Retinal pigment epithelial cell (primary cell): ENCODE measurements at regions not wholly inside any gene's neighbourhood (a gene's known extent, or its start where the extent isn't known, plus 50 kb on each side); places are given as distances from the start of the nearest gene placed in this dataset.
A peak's percentile ranks its signal among the peaks of the same experiment; 100 is the strongest.

ENCODE experiments used
- DNase-seq: peaks from one replicate; pipeline ENCODE4 v3.0.0-alpha.2; 2010; ENCODE audit warnings: low read depth
- H3K4me3 ChIP-seq: 2 replicates; pipeline ENCODE4 v1.5.1; 2011; ENCODE audit warnings: mild to moderate bottlenecking, low read length, control low read depth, moderate library complexity
- CTCF ChIP-seq: conservative IDR thresholded peaks from 2 replicates; pipeline ENCODE4 v1.5.1; 2011; ENCODE audit warnings: low read depth, low read length, control low read depth, inconsistent platforms

- no peak overlapping the region for H3K4me3 ChIP-seq
- no peak for TF ChIP-seq CTCF
- no peak for DNase-seq
Observed at GRCh38 chr22:22062306-22062793, 79.8 kb upstream of the TOP3B start.

DNA sequence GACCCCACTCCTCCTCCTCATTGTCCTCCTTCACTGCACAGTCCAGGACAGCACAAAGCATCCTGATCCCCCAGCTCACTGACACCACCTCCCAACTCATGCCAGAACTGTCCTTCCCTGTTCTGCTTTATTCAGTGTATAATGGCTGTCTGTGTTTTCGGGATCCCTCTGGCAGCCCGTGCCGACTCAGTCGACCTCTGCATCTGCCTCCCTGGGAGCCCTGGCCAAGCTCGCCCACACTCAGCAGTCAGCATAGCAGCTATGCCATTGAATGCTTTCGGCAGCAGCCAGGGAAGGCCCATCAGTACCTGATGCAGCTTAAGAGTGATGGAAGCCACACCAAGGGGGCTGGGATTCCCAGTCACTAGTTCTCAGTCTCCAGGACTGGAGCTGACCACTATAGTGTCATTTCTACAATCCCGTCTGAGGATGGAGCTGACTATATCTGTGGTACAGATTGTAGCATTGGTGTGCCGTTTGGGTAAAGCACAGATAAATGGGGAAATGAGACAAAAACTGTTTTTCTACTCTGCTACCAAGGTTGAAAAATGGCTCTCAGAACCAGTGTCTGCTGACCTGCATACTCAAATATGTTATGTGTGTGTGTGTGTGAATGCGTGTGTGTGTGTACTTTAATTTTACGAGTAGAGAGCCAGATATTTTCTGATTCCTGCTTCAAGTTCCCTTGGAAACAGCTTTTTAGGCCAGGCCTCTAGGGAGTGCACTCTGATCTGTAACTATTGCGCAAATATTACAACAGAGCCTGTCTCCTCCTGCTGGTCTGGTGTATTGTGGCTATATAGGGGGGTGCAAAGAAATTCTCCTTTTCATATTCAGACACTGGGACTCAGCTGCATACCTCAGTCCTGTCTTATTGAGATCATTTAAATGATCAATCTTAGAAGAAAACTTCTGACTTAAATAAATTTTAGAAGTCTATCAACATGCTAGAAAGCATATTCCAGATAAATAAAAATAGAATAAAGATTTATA is 78.8 kb upstream of the TOP3B start:
- no peak for DNase-seq
- no peak overlapping the region for H3K4me3 ChIP-seq
- TF ChIP-seq CTCF, result peak; percentile 28

DNA sequence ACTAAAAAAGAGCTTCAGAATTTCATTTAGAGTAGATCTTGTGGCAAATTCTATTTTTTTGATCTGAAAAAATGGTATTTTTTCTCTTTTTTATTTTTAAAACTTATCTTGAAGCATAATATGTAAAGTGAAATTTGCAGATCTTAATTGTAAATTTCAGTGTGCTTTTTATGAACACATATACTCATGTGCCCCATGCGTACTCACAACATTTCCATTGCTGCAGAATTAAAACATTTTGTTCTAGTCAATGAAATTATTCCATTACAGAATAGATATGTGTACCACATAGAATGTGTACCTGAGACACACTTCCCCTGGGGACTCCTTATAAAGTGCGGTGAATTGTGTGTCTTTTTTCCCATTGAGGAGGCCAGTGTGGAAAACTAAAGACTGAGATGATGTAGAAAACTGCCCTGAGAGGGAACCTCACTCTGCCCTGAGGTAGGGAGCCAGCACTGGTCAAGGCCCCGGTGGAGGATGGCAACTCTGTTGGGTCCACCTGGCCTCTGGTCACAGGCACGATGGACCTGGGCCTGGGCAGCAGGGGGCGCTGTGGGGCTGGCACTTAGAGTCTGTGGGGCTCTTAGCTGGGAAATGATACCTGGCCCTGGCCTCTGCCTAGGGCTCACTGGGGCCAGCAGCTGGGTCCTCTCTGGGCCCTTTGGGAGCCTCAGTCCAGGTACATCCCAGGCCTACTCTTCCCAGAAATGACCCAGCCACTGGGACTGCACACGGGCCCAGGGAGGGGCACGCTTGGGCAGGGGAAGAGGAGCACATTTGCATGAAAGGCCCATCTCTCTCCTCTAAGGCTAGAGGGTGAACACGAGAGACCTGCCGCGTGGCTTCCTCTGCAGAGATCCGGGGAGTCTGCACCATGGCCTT is 77.9 kb upstream of the TOP3B start:
- DNase-seq, result no peak

GRCh38 chr22:22059291-22060002 is 76.9 kb upstream of the TOP3B start:
- DNase-seq, result no peak
- no peak for TF ChIP-seq CTCF
- H3K4me3 ChIP-seq, result no peak overlapping the region

More for the DNA sequence above, 77.9 kb upstream of the TOP3B start:
- H3K4me3 ChIP-seq, result no peak overlapping the region
- peak; percentile 83 for TF ChIP-seq CTCF

DNA sequence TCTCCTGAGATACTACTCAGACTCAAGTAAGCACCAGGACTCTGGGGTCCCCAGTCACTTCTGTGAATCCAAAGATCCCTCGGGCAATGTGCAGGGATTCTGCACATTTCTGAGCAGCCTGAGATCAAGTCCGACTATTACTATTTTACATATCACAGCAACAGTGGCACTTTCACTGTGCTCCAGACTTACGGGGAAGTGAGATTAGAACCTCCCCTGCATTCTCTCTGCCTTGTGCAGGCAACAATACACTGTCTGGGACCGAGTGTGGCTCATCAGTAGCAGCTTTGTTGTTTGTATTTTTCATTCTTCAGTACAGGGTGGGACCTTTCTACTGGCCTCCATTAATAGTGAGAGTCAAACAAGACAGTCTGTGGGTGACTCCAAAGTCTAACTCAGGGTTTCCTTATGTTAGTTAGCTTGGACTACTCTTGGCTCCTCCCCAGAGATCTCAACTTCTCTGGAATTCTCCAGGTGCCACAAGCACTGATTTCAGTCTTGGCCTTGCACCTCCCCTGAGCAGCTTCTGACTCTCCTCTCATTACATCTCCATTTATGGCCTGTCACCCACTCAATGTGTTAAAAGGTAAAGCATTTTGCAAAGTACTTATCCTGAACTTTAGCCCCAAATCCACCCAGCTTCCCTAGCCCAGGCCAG is 76.2 kb upstream of the TOP3B start:
- DNase-seq, result no peak
- no peak for TF ChIP-seq CTCF
- H3K4me3 ChIP-seq, result no peak overlapping the region
